NCI-H226 (cell line): ENCODE measurements at regions not wholly inside any gene's neighbourhood (a gene's known extent, or its start where the extent isn't known, plus 50 kb on each side); places are given as distances from the start of the nearest gene placed in this dataset.
"Not testable (repeated sequence)": the region's sequence is repeated elsewhere in the genome, so short reads cannot be mapped to it uniquely, and the experiment has no call there.

Source experiments
- DNase-seq: peaks from one replicate; pipeline ENCODE4 v3.0.0-alpha.2; 2015

GRCh38 chr4:10273030-10273429 lies 156.4 kb upstream of the WDR1 start:
- DNase-seq, result no peak

GRCh38 chr4:10272511-10272910 lies 155.9 kb upstream of the WDR1 start:
- no peak for DNase-seq

- no peak for DNase-seq
These were observed 150.5 kb upstream of the WDR1 start for GRCh38 chr4:10267066-10267465.

GRCh38 chr4:10260777-10261176 lies 144.2 kb upstream of the WDR1 start:
- no peak for DNase-seq

GRCh38 chr4:10259976-10260375 lies 143.4 kb upstream of the WDR1 start:
- DNase-seq, result no peak

GRCh38 chr4:10256203-10256602 lies 139.6 kb upstream of the WDR1 start:
- DNase-seq, result no peak

GRCh38 chr4:10253765-10254164 lies 137.2 kb upstream of the WDR1 start:
- no peak for DNase-seq

- no peak for DNase-seq
These were observed 129.2 kb upstream of the WDR1 start for GRCh38 chr4:10245751-10246150.

- no peak for DNase-seq
These were observed 127.3 kb upstream of the WDR1 start for GRCh38 chr4:10243856-10244255.

GRCh38 chr4:10240691-10241090 lies 124.1 kb upstream of the WDR1 start:
- no peak for DNase-seq

GRCh38 chr4:10239982-10240654 lies 123.5 kb upstream of the WDR1 start:
- DNase-seq, result no peak

- no peak for DNase-seq
These were observed 120.5 kb upstream of the WDR1 start for GRCh38 chr4:10237131-10237530.

GRCh38 chr4:10232114-10232513 lies 115.5 kb upstream of the WDR1 start:
- no peak for DNase-seq

- no peak for DNase-seq
These were observed 110.2 kb upstream of the WDR1 start for GRCh38 chr4:10226756-10227155.

GRCh38 chr4:10225096-10225495 lies 108.5 kb upstream of the WDR1 start:
- no peak for DNase-seq

- no peak for DNase-seq
These were observed 107.2 kb upstream of the WDR1 start for GRCh38 chr4:10223782-10224181.

- DNase-seq, result not testable (repeated sequence)
These were observed 96.9 kb upstream of the WDR1 start for GRCh38 chr4:10213481-10213880.

GRCh38 chr4:10212901-10213300 lies 96.3 kb upstream of the WDR1 start:
- DNase-seq, result no peak

- no peak for DNase-seq
These were observed 95.8 kb upstream of the WDR1 start for GRCh38 chr4:10212400-10212799.

- no peak for DNase-seq
These were observed 90.5 kb upstream of the WDR1 start for GRCh38 chr4:10207116-10207515.

GRCh38 chr4:10205223-10205622 lies 88.6 kb upstream of the WDR1 start:
- no peak for DNase-seq

GRCh38 chr4:10204401-10205058 lies 87.9 kb upstream of the WDR1 start:
- DNase-seq, result no peak

- no peak for DNase-seq
These were observed 87.3 kb upstream of the WDR1 start for GRCh38 chr4:10203851-10204250.

- DNase-seq, result no peak
These were observed 85.0 kb upstream of the WDR1 start for GRCh38 chr4:10201381-10202223.
